ENCODE measurements at regions not wholly inside any gene's neighbourhood (a gene's known extent, or its start where the extent isn't known, plus 50 kb on each side); places are given as distances from the start of the nearest gene placed in this dataset.

DNA sequence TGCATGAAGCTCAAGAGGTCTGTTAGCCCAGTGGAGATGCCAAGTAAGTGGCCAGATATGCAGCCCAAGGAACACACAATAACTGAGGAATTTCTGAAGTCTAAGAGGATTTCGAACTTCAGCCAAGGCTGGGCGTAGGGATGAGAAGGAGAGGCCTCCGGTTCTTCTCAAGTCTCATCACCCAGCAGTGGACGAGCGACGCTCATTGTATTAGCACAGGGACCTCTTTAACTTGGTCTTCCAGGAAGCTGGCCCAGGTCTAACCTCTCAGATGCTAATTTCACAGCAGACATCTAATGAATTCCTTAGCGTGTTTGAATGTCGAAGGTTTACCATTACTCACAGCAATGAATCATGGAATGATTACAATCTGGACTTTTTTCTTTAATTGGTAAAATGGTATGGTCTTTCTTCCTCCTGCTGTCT, 85.0 kb downstream of the HES1 start:
- Histone ChIP-seq H3K4me1 (no peaks in the 10 kb centered on the region), H3K27ac (no peak overlapping the region), H3K4me3 (no peak overlapping the region), H3K9ac (ENCODE audit: low read depth in 2 of 2, low read length in 2 of 2) (no peak overlapping the region), H3K36me3 (no peaks in the 10 kb centered on the region), H3K9me3 (no peaks in the 10 kb centered on the region), H3K27me3 (no peaks in the 10 kb centered on the region)
- DNase-seq: no peak
- intact Hi-C loops (cut with DNase I): no loop called here
- TF ChIP-seq, protein P1, sequence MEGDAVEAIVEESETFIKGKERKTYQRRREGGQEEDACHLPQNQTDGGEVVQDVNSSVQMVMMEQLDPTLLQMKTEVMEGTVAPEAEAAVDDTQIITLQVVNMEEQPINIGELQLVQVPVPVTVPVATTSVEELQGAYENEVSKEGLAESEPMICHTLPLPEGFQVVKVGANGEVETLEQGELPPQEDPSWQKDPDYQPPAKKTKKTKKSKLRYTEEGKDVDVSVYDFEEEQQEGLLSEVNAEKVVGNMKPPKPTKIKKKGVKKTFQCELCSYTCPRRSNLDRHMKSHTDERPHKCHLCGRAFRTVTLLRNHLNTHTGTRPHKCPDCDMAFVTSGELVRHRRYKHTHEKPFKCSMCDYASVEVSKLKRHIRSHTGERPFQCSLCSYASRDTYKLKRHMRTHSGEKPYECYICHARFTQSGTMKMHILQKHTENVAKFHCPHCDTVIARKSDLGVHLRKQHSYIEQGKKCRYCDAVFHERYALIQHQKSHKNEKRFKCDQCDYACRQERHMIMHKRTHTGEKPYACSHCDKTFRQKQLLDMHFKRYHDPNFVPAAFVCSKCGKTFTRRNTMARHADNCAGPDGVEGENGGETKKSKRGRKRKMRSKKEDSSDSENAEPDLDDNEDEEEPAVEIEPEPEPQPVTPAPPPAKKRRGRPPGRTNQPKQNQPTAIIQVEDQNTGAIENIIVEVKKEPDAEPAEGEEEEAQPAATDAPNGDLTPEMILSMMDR (IDR thresholded peaks at IDR 0.05): no peak

DNA sequence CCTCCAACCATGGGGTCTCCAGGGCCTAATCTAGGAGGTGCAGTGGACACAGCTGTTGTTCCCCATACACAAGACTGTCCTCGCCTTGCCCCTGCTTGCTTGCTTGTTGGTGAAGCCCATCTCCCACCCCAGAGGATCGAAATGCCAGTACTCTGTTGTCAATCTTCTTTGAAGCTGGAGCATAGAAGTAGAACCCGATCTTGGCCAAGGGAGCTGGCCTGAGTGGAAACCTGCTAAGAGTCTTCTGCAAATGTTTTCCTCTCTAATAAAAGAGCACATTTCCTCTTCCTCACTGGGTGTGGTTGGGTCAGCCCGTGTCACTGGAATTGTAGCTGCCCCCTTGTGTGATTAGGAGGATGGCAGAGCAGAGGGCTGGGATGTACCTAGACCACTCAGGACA, 85.4 kb downstream of the HES1 start:
- Histone ChIP-seq H3K4me1 (no peaks in the 10 kb centered on the region), H3K4me3 (no peak overlapping the region), H3K27ac (no peak overlapping the region), H3K9me3 (no peaks in the 10 kb centered on the region), H3K36me3 (no peaks in the 10 kb centered on the region), H3K27me3 (no peaks in the 10 kb centered on the region), H3K9ac (ENCODE audit: low read depth in 2 of 2, low read length in 2 of 2) (no peak overlapping the region)
- DNase-seq: no peak
- TF ChIP-seq, protein P1 (IDR thresholded peaks at IDR 0.05): no peak
- intact Hi-C loops (cut with DNase I): no loop called here

DNA sequence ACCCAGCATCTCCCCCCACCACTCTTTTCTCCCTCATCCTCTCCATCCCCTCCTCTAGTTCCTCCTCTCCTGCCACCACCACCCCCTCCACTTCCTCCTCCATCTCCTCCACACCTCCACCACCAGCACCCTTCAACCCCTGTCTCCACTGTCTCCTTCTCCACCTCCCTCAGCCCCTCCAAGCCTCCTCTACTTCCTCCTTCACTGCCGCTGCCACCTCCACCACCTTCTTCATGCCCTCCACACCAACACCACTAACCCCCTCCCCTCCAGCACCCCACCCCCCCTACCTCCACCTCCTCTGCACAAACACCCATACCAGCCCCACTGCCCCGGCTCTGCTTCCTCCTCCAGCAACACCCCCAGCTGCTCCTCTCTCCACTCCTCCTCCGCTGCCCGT, 88.0 kb downstream of the HES1 start:
- intact Hi-C loops (cut with DNase I): no loop called here
- Histone ChIP-seq H3K27ac (no peak overlapping the region), H3K4me3 (no peak overlapping the region), H3K27me3 (no peaks in the 10 kb centered on the region), H3K4me1 (no peaks in the 10 kb centered on the region), H3K36me3 (no peaks in the 10 kb centered on the region), H3K9me3 (no peaks in the 10 kb centered on the region), H3K9ac (ENCODE audit: low read depth in 2 of 2, low read length in 2 of 2) (no peak overlapping the region)
- TF ChIP-seq, protein P1 (IDR thresholded peaks at IDR 0.05): no peak
- DNase-seq: no peak

DNA sequence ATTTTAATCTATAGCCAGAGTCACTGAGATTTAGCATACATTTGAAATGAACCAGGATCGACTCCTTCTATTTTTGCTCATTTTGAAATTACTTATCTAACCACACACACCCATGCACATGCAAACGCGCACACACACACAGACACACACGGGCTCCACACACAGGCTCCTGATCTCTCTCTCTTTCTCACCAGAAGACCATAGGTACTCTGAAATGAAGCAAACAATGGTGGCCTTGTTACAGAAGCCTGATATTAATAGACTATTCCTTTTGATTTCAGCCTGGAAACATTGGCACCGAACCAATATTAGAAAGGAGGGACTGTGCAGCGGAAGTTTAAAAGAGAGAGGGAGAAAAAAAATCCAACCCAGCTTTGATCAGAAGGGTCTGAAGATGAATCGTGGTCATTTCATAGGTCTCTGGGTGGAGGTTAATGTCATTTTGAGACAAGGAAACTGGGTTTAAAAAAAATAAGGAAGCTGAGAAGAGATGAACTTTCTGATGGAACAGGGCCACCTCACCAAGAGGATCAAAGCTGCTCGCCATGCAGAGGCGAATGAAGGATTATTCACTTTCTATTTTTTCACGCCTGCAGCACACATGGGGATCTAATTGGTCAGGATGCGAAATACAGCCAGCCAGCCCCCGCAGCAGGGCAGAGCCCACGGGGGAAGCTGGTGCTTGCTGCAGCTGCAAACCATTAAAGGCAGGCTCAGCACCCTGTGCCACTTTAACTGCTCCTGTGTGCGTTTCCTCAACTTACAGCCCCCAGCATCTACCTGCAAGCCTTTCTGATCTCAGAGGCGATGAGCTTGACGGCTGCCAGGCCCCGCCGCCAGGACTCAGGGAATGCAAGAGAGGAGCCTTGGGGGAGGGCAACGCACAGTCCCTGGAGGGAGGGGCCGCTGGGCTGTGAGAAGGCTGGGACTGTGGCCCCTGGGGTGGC, 88.8 kb downstream of the HES1 start:
- TF ChIP-seq, protein P1 (IDR thresholded peaks at IDR 0.05): no peak
- Histone ChIP-seq H3K4me3 (no peak overlapping the region), H3K27ac (no peak overlapping the region), H3K9ac (ENCODE audit: low read depth in 2 of 2, low read length in 2 of 2) (no peak overlapping the region), H3K9me3 (no peaks in the 10 kb centered on the region), H3K4me1 (no peaks in the 10 kb centered on the region), H3K36me3 (no peaks in the 10 kb centered on the region), H3K27me3 (no peaks in the 10 kb centered on the region)
- DNase-seq: no peak
- intact Hi-C loops (cut with DNase I): no loop called here

DNA sequence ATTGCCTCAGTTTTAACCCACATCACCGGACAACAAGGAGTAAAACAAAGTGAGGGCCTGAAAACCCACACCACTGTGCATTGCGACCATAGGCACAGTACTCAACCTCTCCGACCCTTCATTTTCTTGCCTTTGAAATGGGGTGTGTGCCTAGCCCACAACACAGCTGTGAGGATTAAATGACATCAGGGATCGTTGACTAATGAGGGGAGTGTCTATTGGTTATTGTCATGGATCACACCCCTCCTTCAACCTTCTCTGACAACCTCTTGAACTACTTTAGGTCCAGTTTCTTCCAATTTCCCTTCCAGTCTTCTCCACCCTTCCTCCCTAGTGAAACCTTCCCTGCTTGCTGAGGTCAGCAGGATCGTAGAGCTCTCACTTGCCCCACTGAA, 89.5 kb downstream of the HES1 start:
- intact Hi-C loops (cut with DNase I): no loop called here
- no peaks in the 10 kb centered on the region for H3K36me3 ChIP-seq
- no peak for DNase-seq
- no peak overlapping the region for H3K4me3 ChIP-seq
- no peaks in the 10 kb centered on the region for H3K4me1 ChIP-seq
- no peak overlapping the region for H3K27ac ChIP-seq
- H3K9me3 ChIP-seq: no peaks in the 10 kb centered on the region
- no peak overlapping the region for H3K9ac ChIP-seq (ENCODE audit: low read depth in 2 of 2, low read length in 2 of 2)
- no peaks in the 10 kb centered on the region for H3K27me3 ChIP-seq
- TF ChIP-seq, protein P1 (IDR thresholded peaks at IDR 0.05): no peak
